H1 (cell line): ENCODE measurements at regions not wholly inside any gene's neighbourhood (a gene's known extent, or its start where the extent isn't known, plus 50 kb on each side); places are given as distances from the start of the nearest gene placed in this dataset.

Source experiments
- CTCF ChIA-PET: fragments of 300-600 bp; sonication (Branson Sonifier 250); formaldehyde crosslinking; loops from one replicate; lab custom pipeline; 2021; ENCODE audit not compliant: partially characterized antibody; lab: Charles Lee
- POLR2A ChIA-PET: fragments of 300-600 bp; sonication (Branson Sonifier 250); formaldehyde crosslinking; loops from one replicate; lab custom pipeline; 2021; ENCODE audit warnings: inconsistent platforms; ENCODE audit not compliant: partially characterized antibody; lab: Charles Lee
- DNase-seq, 2 experiments: peaks; one replicate each; pipeline versions ENCODE4 v3.0.0 to v3.0.0-alpha.2; 2010 to 2022; ENCODE audit warnings: low spot score in 2 of 2, low read depth in 1 of 2, mixed read lengths in 1 of 2
- FAIRE-seq: peaks from 2 replicates; lab custom pipeline; 2011; peaks lifted over from hg19 to GRCh38; lab: Jason Lieb, UNC
- H2AFZ ChIP-seq: 2 replicates; pipeline ENCODE4 v1.8.1; 2012; ENCODE audit warnings: low read length, inconsistent platforms
- H2AK5ac ChIP-seq: 2 replicates; pipeline ENCODE4 v1.6.1; 2013; ENCODE audit warnings: low read depth, low read length
- H2BK120ac ChIP-seq: replicated peaks from 2 replicates; pipeline ENCODE3; 2013; ENCODE audit warnings: low read depth, low read length, inconsistent platforms
- H2BK12ac ChIP-seq: 2 replicates; pipeline ENCODE4 v1.6.1; 2013; ENCODE audit warnings: low read depth, low read length
- H2BK15ac ChIP-seq: 2 replicates; pipeline ENCODE4 v1.6.1; 2013; ENCODE audit warnings: low read length
- H2BK20ac ChIP-seq: 2 replicates; pipeline ENCODE4 v1.6.1; 2013; ENCODE audit warnings: low read length
- H2BK5ac ChIP-seq: 2 replicates; pipeline ENCODE4 v1.6.1; 2013; ENCODE audit warnings: low read depth, low read length
- H3K14ac ChIP-seq: 2 replicates; pipeline ENCODE4 v1.6.1; 2013; ENCODE audit warnings: inconsistent platforms; ENCODE audit not compliant: insufficient read length
- H3K18ac ChIP-seq: 2 replicates; pipeline ENCODE4 v1.6.1; 2013; ENCODE audit warnings: low read length; ENCODE audit errors: extremely low read depth
- H3K23ac ChIP-seq: 2 replicates; pipeline ENCODE4 v1.6.1; 2013; ENCODE audit warnings: inconsistent platforms; ENCODE audit not compliant: insufficient read length
- H3K23me2 ChIP-seq: 2 replicates; pipeline ENCODE4 v1.6.1; 2013; ENCODE audit warnings: low read depth, low read length
- H3K27ac ChIP-seq: 2 replicates; pipeline ENCODE4 v1.6.1; 2011; ENCODE audit warnings: low read depth, low read length, inconsistent platforms
- H3K27me3 ChIP-seq, 4 experiments: replicated peaks in 1 of 4; 1 replicate in 1 of 4; 2 replicates in 3 of 4; pipeline versions ENCODE4 v1.6.1 to v1.8.1; 2011 to 2013; ENCODE audit warnings: low read length in 3 of 4, mild to moderate bottlenecking in 3 of 4, inconsistent platforms in 2 of 4, mixed read lengths in 2 of 4, moderate library complexity in 1 of 4; ENCODE audit not compliant: control insufficient read depth in 3 of 4, insufficient read depth in 3 of 4; ENCODE audit errors: extremely low read depth in 1 of 4
- H3K36me3 ChIP-seq, 4 experiments: 2 replicates each; pipeline versions ENCODE4 v1.6.1 to v1.8.1; 2011 to 2013; ENCODE audit warnings: mild to moderate bottlenecking in 4 of 4, low read length in 3 of 4, moderate library complexity in 2 of 4, control low read depth in 1 of 4, inconsistent platforms in 1 of 4; ENCODE audit not compliant: insufficient read depth in 4 of 4, control insufficient read depth in 2 of 4
- H3K4ac ChIP-seq: replicated peaks from 2 replicates; pipeline ENCODE3; 2013; ENCODE audit warnings: low read length, low read depth, mixed read lengths, inconsistent platforms; ENCODE audit not compliant: insufficient read length
- H3K4me1 ChIP-seq, 4 experiments: replicated peaks in 1 of 4; 1 replicate in 1 of 4; 2 replicates in 3 of 4; pipeline versions ENCODE4 v1.6.1 to v1.8.1; 2011 to 2013; ENCODE audit warnings: low read length in 3 of 4, inconsistent platforms in 2 of 4, mixed read lengths in 1 of 4; ENCODE audit not compliant: insufficient read depth in 4 of 4, control insufficient read depth in 3 of 4
- H3K4me2 ChIP-seq, 2 experiments: 2 replicates each; pipeline versions ENCODE4 v1.6.1 to v1.8.1; 2011 to 2013; ENCODE audit warnings: low read depth in 2 of 2, low read length in 2 of 2, control low read depth in 1 of 2, inconsistent platforms in 1 of 2, mild to moderate bottlenecking in 1 of 2; ENCODE audit not compliant: insufficient read depth in 1 of 2
- H3K4me3 ChIP-seq, 4 experiments: fragments of 200-600, 300-600 bp in 1 of 4; sonication (generic), shearing (Covaris generic), sonication (Bioruptor Twin) in 1 of 4; 2 replicates each; pipeline versions ENCODE4 v1.5.1 to v1.8.1; 2011 to 2016; ENCODE audit warnings: low read length in 4 of 4, low read depth in 3 of 4, control low read depth in 2 of 4, inconsistent platforms in 2 of 4, mild to moderate bottlenecking in 2 of 4, mixed read lengths in 1 of 4, moderate library complexity in 1 of 4; ENCODE audit not compliant: insufficient read depth in 2 of 4; ENCODE audit errors: extremely low read depth in 1 of 4
- H3K56ac ChIP-seq: replicated peaks from 2 replicates; pipeline ENCODE3; 2013; ENCODE audit warnings: low read depth, mild to moderate bottlenecking, mixed read lengths, low read length, inconsistent platforms; ENCODE audit not compliant: insufficient read length
- H3K79me1 ChIP-seq: 2 replicates; pipeline ENCODE4 v1.6.1; 2013; ENCODE audit warnings: low read depth, low read length, control low read depth
- H3K79me2 ChIP-seq, 2 experiments: 2 replicates each; pipeline versions ENCODE4 v1.6.1 to v1.8.1; 2012 to 2013; ENCODE audit warnings: low read length in 2 of 2, mild to moderate bottlenecking in 2 of 2, inconsistent platforms in 1 of 2; ENCODE audit not compliant: insufficient read depth in 2 of 2, control insufficient read depth in 1 of 2
- H3K9ac ChIP-seq, 4 experiments: replicated peaks in 1 of 4; 1 replicate in 1 of 4; 2 replicates in 3 of 4; pipeline versions ENCODE4 v1.6.1 to v1.8.1; 2011 to 2013; ENCODE audit warnings: low read depth in 3 of 4, low read length in 3 of 4, control low read depth in 2 of 4, mild to moderate bottlenecking in 2 of 4, moderate library complexity in 2 of 4, inconsistent platforms in 1 of 4; ENCODE audit errors: extremely low read depth in 1 of 4
- H3K9me3 ChIP-seq, 2 experiments: 2 replicates each; pipeline versions ENCODE4 v1.6.1 to v1.8.1; 2012 to 2013; ENCODE audit warnings: mild to moderate bottlenecking in 2 of 2, moderate library complexity in 2 of 2, control low read depth in 1 of 2, inconsistent platforms in 1 of 2, low read depth in 1 of 2, low read length in 1 of 2, mixed read lengths in 1 of 2; ENCODE audit not compliant: insufficient read depth in 2 of 2
- H4K20me1 ChIP-seq, 2 experiments: replicated peaks in 1 of 2; 2 replicates each; pipeline versions ENCODE3 to v1.8.1; 2011 to 2013; ENCODE audit warnings: inconsistent platforms in 2 of 2, low read length in 2 of 2, mild to moderate bottlenecking in 1 of 2; ENCODE audit not compliant: insufficient read depth in 2 of 2, control insufficient read depth in 1 of 2
- H4K5ac ChIP-seq: 2 replicates; pipeline ENCODE4 v1.6.1; 2013; ENCODE audit warnings: low read length, low read depth, mixed read lengths, inconsistent platforms; ENCODE audit not compliant: insufficient read length
- H4K8ac ChIP-seq: 2 replicates; pipeline ENCODE4 v1.8.0; 2013; ENCODE audit warnings: mild to moderate bottlenecking, moderate library complexity, low read length, inconsistent platforms; ENCODE audit not compliant: insufficient read depth; ENCODE audit errors: extremely low read depth
- H4K91ac ChIP-seq: replicated peaks from 2 replicates; pipeline ENCODE3; 2013; ENCODE audit warnings: low read length, mixed read lengths, inconsistent platforms; ENCODE audit not compliant: insufficient read length
- SIX5 ChIP-seq: IDR thresholded peaks from 2 replicates; pipeline ENCODE4 v1.6.1; 2011; ENCODE audit warnings: mild to moderate bottlenecking, low read depth, low read length
- WGBS, 2 experiments: shearing (Covaris generic) in 1 of 2; methylation state at CpG; one replicate each; pipeline versions ENCODE4 v1.1.6 to v1.1.7; 2013 to 2015; ENCODE audit warnings: low lambda C conversion rate in 2 of 2, mixed read lengths in 2 of 2, inconsistent platforms in 1 of 2, low coverage in 1 of 2, missing lambda C conversion rate in 1 of 2; ENCODE audit not compliant: insufficient replicate concordance in 2 of 2, insufficient coverage in 1 of 2, insufficient read length in 1 of 2; ENCODE audit errors: extremely low coverage in 1 of 2, missing lambda C conversion rate in 1 of 2; 5-methylcytosine and 5-hydroxymethylcytosine counted together

GRCh38 chr3:73839032-73839431 lies 214.3 kb upstream of the PDZRN3 start:
- Histone ChIP-seq H2BK120ac (no peak overlapping the region), H2BK20ac (no peak overlapping the region), H4K8ac (no peak overlapping the region), H2BK12ac (no peak overlapping the region), H3K27ac (no peak overlapping the region), H3K36me3 (no peaks in the 10 kb centered on the region), H3K56ac (no peak overlapping the region), H3K79me2 (no peaks in the 10 kb centered on the region), H4K5ac (no peak overlapping the region), H3K4me3 (no peak overlapping the region), H3K9me3 (peaks cover 5 to 7% of the 10 kb centered on the region in 2 experiments; a peak in 2 of 4 replicates), H3K79me1 (no peaks in the 10 kb centered on the region), H4K20me1 (no peaks in the 10 kb centered on the region), H3K27me3 (no peaks in the 10 kb centered on the region), H2BK15ac (no peak overlapping the region), H3K4ac (no peak overlapping the region), H2AFZ (no peak overlapping the region), H3K4me2 (no peak overlapping the region), H3K4me1 (no peaks in the 10 kb centered on the region), H3K23ac (no peak overlapping the region), H3K18ac (no peak overlapping the region), H3K9ac (no peak overlapping the region), H2BK5ac (no peak overlapping the region), H3K23me2 (no peaks in the 10 kb centered on the region), H2AK5ac (no peak overlapping the region), H3K14ac (no peak overlapping the region), H4K91ac (no peak overlapping the region)
- CTCF ChIA-PET, result interaction anchor here (0.9 to 1.5 kb wide), 2 partner anchors 10 to 23 kb away, joined by 3 to 5 read pairs; no protein-coding TSS in a partner anchor
- POLR2A ChIA-PET, result no interaction called here
- 97% methylated on average over 3 of the region's 3 CpGs; no CpG with 5 or more reads in 1 of the 2 experiments for WGBS, 2 experiments
- DNase-seq (no peak), FAIRE-seq (no peak)
- TF ChIP-seq SIX5, result no peak
